Right ventricle myocardium inferior (tissue), 1 donor: ENCODE measurements at regions not wholly inside any gene's neighbourhood (a gene's known extent, or its start where the extent isn't known, plus 50 kb on each side); places are given as distances from the start of the nearest gene placed in this dataset.

Experiments
- ATAC-seq: fragments of 200-7000 bp; cut with Tn5 transposase; one replicate; pipeline ENCODE4 v1.9.1; 2020; ENCODE audit warnings: mild to moderate bottlenecking, moderate library complexity
- DNase-seq: peaks from one replicate; pipeline ENCODE4 v3.0.0; 2021; ENCODE audit errors: missing footprints
- intact Hi-C: fragments of 100-400 bp; cut with DNase I; formaldehyde crosslinking; loops from one replicate; pipeline ENCODE4 v1.11.0; 2022
- donor health status: DM: no; HTN: yes; CAD: no; lungs with severe emphysema.

DNA sequence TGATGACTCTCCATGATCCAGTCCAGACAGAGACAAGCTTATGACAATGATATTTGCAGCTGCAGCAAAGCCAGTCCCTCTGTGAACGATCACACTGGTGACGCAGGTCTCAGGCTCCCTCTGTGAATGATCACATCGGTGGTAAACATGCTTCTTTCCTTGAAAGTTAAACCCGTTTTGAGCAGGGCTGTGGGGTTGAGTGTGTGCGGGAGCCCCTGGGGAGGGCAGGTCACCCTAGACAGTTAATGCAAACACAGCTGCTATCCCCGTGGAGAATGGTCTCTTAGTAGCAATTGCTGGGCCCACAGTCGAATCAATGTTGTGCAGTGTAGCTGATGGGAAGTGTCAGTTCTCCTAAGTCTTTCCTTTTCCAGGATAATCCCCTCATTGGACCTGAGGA lies 71.0 kb upstream of the KIRREL3 start:
- DNase-seq (no peak), ATAC-seq (no peak)
- intact Hi-C loops = no loop called here

DNA sequence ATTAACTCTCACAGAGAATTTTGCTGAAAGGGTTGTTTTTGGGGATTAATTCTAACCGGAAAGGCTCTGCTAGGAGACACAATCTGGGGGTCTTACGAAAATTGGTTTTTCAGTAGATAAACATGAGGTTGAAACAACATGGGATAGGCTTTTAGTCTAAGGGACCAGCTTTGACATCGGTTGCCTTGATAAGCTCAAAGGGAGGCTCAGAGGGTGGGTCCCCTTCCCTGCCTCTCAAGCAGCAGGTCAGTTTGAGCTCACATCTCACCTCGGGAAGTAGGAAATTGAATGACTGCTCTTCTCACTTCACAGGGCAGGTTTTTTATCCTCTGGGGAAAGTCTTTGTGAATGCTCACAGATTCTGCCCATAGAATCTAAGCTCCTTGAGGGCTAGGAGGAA lies 70.2 kb upstream of the KIRREL3 start:
- ATAC-seq (no peak), DNase-seq (no peak)
- intact Hi-C loops = no loop called here

DNA sequence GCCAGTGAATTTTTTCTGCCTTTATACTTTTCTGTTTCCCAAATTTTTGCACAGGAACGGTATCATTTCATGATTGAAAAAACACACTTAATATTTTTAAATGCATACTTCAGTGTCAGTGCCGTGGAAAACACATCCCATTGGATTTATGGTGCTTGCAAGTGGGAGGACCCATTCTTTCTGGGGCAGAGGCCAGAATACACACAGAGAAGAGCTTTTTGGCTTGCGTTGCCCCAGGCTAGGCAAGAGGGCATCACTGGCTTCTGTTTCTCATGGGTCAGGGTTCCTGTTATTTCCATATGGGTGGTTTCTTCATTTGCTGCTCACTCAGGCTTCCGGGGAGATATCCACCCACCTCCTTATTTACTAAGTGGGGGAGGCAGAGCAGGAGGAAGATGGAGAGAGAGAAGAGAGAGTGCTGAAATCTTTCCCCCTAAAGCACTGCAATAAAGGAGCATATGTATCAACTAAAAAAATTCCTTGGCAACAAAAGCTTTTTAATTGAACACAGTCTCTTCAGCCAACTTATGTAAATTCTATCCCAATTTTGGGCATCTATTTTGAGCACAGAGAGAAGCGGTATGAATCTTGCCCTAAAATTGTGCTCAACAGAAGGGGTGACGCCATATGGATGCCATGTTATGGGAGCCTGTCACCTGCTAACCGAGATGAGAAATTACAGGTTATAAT lies 66.0 kb upstream of the KIRREL3 start:
- no peak for ATAC-seq
- no peak for DNase-seq
- intact Hi-C loops = no loop called here

DNA sequence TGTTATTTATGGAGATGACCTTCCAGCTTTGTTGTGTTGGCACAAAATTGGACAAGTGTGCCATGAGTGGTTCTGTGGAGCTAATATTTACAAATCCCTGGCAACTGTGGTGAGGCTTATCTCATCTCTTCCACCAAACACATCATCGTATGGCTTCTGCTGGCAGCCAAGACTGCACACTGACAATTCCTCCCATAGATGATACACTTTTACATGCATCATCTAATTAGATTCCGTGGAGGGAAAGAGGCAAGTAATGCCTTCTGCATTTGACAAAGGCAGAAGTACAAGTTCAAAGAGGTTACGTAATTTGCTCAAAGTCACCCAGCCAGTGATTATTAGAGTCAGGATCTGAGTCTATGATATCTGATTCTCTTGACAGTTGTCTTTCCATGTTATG lies 62.7 kb upstream of the KIRREL3 start:
- DNase-seq (no peak), ATAC-seq (no peak)
- intact Hi-C loops = no loop called here

DNA sequence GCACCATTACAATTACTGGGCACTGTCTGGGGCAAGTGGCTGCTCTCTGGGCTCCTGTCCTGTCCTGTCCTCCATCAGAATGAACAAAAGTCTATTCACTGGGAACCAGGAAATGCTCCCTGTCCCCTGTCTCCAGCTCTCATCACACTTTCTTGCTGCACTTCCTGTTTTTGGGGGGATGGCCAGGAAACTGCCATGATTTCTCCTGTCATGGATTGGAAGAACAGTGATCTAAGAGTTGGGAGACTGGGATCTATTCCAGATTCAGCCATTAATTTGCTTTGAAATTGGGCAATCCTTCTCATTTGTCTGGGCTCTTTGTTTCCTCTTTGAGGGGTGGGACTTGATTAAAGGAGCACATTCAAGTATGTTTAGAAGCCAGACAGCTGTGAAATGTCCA lies 61.4 kb upstream of the KIRREL3 start:
- intact Hi-C loops = no loop called here
- DNase-seq = no peak
- no peak for ATAC-seq

DNA sequence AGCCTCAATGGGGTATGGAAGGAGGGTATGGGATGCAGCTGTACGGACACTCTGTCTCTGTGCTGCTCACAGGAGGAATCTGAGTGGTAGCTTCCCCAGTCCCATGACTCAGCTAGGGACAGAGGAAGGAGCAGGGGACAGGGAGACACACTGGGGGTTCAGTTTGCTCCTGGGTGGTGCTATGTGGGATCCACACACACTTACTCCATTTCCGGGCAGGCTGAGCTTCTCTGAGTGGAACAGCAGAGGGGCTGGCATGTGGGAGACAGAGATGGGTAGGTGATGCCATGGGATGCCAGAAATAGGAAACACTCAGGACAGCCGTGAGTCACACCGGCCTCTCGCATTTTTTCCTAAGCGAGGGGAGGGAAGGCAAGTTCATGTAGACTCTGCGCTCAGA lies 59.2 kb upstream of the KIRREL3 start:
- no peak for ATAC-seq
- intact Hi-C loops = no loop called here
- DNase-seq = no peak

DNA sequence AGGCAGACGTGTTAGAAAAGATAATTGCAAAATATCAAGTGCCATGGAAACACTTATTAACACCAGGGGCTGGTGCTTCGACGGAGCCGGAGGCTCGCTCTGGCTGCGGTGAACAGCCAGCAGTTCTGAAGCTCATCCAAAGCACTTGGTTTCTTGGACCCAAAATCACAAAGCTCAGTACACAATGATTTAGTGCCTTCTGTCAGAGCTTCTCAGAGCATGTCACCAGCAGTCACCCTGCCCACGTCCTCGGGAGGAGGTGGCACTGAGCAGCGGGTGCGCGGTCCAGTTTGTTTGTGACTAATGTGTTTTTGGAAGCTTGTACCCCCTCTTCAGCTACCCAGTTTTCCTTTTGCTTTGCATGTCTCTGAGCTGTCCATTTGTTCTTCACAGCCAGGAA lies 58.7 kb upstream of the KIRREL3 start:
- intact Hi-C loops = no loop called here
- DNase-seq = no peak
- ATAC-seq = no peak

DNA sequence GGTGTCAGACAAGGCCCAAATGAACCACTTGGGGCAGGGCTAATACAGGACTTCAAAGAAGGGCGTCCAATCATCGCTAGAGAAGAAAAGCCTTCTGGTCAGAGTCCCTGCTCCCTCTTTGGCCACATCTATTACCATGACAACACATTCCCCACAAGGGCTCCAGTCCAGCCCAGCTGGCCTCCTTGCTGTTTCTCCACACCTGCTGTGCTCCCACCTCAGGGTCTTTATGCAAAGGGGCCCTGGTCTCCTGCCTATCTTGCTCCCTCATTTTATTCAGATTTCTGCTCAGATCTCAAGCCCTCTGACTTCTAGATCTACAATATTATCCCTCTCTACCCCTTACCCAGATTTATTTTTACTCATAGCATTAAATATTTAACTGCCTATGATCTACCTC lies 58.0 kb upstream of the KIRREL3 start:
- no peak for ATAC-seq
- DNase-seq = no peak
- intact Hi-C loops = no loop called here

DNA sequence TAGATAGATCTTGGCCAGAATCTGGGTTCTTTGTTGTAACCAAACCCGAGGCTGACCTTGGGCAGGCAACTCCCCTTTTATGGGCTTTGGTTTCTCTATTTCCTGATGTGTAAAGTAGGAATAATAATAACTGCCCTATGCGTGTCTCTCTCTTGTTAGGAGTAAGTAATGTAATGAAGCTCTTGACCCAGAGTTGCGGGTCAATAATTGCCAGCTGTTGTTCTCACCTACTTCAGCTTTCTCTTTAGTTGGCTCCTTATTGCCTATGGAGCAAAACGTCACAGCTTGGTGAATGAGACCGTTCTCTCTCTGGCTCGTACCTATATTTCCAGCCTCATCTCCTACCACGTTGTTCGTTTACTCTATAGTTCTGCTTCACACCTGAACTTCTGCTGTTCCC lies 56.6 kb upstream of the KIRREL3 start:
- DNase-seq (no peak), ATAC-seq (no peak)
- intact Hi-C loops = no loop called here

DNA sequence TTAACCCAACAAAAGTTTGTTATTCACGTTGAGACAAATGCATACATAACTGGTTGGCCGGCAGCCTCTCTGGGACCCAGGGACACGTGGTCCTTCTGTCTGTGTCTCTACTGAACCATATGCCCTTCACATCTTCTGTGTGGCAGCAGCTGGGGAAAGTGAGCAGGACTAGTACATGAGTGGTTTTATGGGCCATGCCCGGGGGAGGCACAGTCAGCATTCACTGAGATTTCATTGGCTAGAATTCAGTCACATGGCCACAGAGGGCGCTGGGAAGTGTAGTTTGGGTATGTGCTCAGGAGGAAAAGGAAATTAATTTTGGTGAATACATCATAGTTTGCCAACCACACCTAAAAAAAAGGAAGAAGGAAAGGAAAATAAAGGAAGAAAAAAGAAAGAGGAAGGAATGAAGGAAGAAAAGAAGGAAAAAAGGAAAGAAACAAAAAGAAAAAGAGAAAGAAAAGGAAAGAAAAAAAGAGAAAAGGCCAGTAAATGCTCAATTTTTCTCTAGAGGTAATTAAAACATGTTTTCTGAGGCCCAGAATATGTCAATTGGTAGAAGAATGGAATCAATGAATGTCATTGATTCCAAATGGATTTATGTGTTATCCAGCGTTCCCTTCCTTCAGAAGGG lies 55.9 kb upstream of the KIRREL3 start:
- intact Hi-C loops = no loop called here
- ATAC-seq (no peak), DNase-seq (peak; percentile 64)

DNA sequence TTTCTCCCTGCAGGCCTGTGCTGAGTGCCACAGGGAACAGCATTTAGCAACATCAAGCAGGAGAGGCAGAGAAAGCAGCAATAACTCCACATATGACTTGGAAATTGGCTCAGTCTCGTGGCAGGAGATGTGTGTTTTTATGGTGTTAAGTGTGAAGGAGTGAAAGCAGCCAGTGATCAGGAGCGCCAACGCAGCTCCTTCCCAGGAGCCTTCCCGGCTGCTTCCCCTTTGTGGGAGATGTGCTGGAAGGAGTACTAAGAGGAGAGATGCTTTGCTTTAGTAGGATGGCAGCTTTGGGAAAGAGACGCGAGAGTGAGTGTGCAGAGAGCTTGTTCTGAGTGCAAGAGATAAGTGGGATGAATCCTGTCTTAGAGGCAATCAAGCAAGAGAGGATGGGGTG lies 54.7 kb upstream of the KIRREL3 start:
- no peak for ATAC-seq

DNA sequence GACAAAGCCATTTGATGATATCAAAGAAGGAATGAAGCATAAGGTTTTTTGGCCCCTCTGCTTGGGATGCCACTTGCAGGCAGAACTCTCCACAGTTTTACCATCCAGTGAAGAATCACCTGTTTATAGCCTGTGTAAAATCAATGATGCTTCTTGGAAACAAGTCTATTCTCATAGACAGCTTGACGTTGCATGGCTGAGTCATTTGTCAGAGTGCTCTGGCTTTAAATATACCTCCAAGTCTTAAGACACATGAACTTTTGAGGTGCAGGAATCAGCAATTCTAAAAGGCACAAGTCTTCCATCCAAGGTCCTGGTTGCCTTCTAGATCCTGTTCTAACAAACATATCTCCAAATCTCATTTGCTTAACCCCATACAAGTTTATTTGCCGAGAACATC lies 53.6 kb upstream of the KIRREL3 start:
- ATAC-seq = no peak
- intact Hi-C loops = no loop called here
- no peak for DNase-seq

More for the DNA sequence above, 54.7 kb upstream of the KIRREL3 start:
- no peak for DNase-seq
- intact Hi-C loops = no loop called here

DNA sequence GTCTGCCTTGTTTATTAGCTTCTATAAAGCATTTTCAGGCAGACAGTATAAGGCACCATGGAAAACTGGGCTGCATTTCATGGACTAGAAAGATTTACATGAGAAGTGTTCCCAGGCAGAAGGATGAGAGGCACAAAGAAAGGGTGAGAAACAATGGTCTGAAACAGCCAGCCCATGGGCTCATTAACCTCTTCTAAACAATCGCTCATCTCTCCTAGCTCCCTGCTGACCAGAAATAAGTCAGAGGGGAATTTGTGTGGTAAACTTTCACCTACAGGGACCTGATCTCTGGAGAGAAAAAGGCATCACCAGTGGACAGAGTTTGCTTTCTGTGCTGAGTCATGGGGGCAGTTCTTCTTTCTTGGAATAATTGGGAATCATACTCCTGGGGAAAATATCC lies 51.8 kb upstream of the KIRREL3 start:
- DNase-seq (no peak), ATAC-seq (no peak)
- intact Hi-C loops = no loop called here
